Activated naive CD4-positive, alpha-beta T cell treated with anti-CD3 and anti-CD28 coated beads for 36 hours (primary cell): ENCODE measurements at regions not wholly inside any gene's neighbourhood (a gene's known extent, or its start where the extent isn't known, plus 50 kb on each side); places are given as distances from the start of the nearest gene placed in this dataset.

ENCODE experiments used
- CTCF ChIA-PET: fragments of 350-600 bp; sonication (Branson Sonifier 250); formaldehyde crosslinking; loops from one replicate; lab custom pipeline; 2021; ENCODE audit warnings: antibody characterized with exemption; lab: Charles Lee
- DNase-seq: peaks from one replicate; pipeline ENCODE4 v3.0.0-alpha.2; 2020
- H3K27ac Mint-ChIP-seq: one replicate; pipeline ENCODE4 v1.8.0; 2021; ENCODE audit warnings: mild to moderate bottlenecking, mixed read lengths
- H3K27me3 Mint-ChIP-seq: one replicate; pipeline ENCODE4 v1.8.0; 2021; ENCODE audit warnings: low read depth, mixed read lengths
- H3K36me3 Mint-ChIP-seq: one replicate; pipeline ENCODE4 v1.8.0; 2021; ENCODE audit warnings: low read depth, mixed read lengths
- H3K4me1 Mint-ChIP-seq: one replicate; pipeline ENCODE4 v1.8.0; 2021; ENCODE audit warnings: low read depth, mixed read lengths
- H3K4me3 Mint-ChIP-seq: one replicate; pipeline ENCODE4 v1.8.0; 2021; ENCODE audit warnings: mild to moderate bottlenecking, moderate library complexity, mixed read lengths
- H3K9me3 Mint-ChIP-seq: one replicate; pipeline ENCODE4 v1.8.0; 2021; ENCODE audit warnings: mixed read lengths
- intact Hi-C: fragments of 100-400 bp; cut with micrococcal nuclease; formaldehyde crosslinking; loops from one replicate; pipeline ENCODE4 v1.15.1; 2023

GRCh38 chr14:51574009-51574408 is 77.7 kb upstream of the FRMD6 start:
- no peak overlapping the region for H3K4me3 Mint-ChIP-seq
- H3K27ac Mint-ChIP-seq: no peak overlapping the region

GRCh38 chr14:51575349-51576116 is 76.2 kb upstream of the FRMD6 start:
- CTCF ChIA-PET: no interaction called here
- Mint-ChIP-seq H3K27me3 (peaks cover 17% of the 10 kb centered on the region), H3K9me3 (no peaks in the 10 kb centered on the region)

More at GRCh38 chr14:51574009-51574408, 77.7 kb upstream of the FRMD6 start:
- CTCF ChIA-PET: interaction anchor here (0.7 kb wide), 1 partner anchor 389 kb away, joined by 3 read pairs; no protein-coding TSS in a partner anchor
- H3K36me3 Mint-ChIP-seq: no peaks in the 10 kb centered on the region
- DNase-seq: no peak
- intact Hi-C loops: no loop called here
- H3K27me3 Mint-ChIP-seq: peaks cover 17% of the 10 kb centered on the region
- H3K9me3 Mint-ChIP-seq: no peaks in the 10 kb centered on the region
- H3K4me1 Mint-ChIP-seq: no peaks in the 10 kb centered on the region

GRCh38 chr14:51576117-51576430 is 75.6 kb upstream of the FRMD6 start:
- Mint-ChIP-seq H3K9me3 (no peaks in the 10 kb centered on the region), H3K27ac (no peak overlapping the region), H3K4me1 (no peaks in the 10 kb centered on the region), H3K27me3 (peaks cover 18% of the 10 kb centered on the region), H3K36me3 (no peaks in the 10 kb centered on the region), H3K4me3 (no peak overlapping the region)
- DNase-seq: no peak
- intact Hi-C loops: no loop called here
- CTCF ChIA-PET: no interaction called here

More at GRCh38 chr14:51575349-51576116, 76.2 kb upstream of the FRMD6 start:
- no peak overlapping the region for H3K4me3 Mint-ChIP-seq
- no peak overlapping the region for H3K27ac Mint-ChIP-seq
- H3K36me3 Mint-ChIP-seq: no peaks in the 10 kb centered on the region
- DNase-seq: no peak
- H3K4me1 Mint-ChIP-seq: no peaks in the 10 kb centered on the region
- intact Hi-C loops: no loop called here

- no peaks in the 10 kb centered on the region for H3K4me1 Mint-ChIP-seq
- H3K4me3 Mint-ChIP-seq: no peak overlapping the region
- no peak overlapping the region for H3K27ac Mint-ChIP-seq
- peaks cover 19% of the 10 kb centered on the region for H3K27me3 Mint-ChIP-seq
- DNase-seq: no peak
- CTCF ChIA-PET: interaction anchor here (0.6 kb wide), 2 partner anchors 402 to 926 kb away, joined by 3 read pairs; no protein-coding TSS in a partner anchor
- H3K9me3 Mint-ChIP-seq: no peaks in the 10 kb centered on the region
- H3K36me3 Mint-ChIP-seq: no peaks in the 10 kb centered on the region
- intact Hi-C loops: no loop called here
Measured at GRCh38 chr14:51576879-51577278, 74.8 kb upstream of the FRMD6 start.

- intact Hi-C loops: no loop called here
- no peak for DNase-seq
- Mint-ChIP-seq H3K9me3 (no peaks in the 10 kb centered on the region), H3K36me3 (no peaks in the 10 kb centered on the region), H3K27me3 (peaks cover 14% of the 10 kb centered on the region), H3K27ac (no peak overlapping the region), H3K4me3 (no peak overlapping the region), H3K4me1 (no peaks in the 10 kb centered on the region)
- CTCF ChIA-PET: no interaction called here
Measured at GRCh38 chr14:51578853-51579252, 72.9 kb upstream of the FRMD6 start.

GRCh38 chr14:51581017-51581881 is 70.5 kb upstream of the FRMD6 start:
- CTCF ChIA-PET: interaction anchor here (0.9 kb wide), 1 partner anchor 47 kb away, joined by 4 read pairs; no protein-coding TSS in a partner anchor

GRCh38 chr14:51582437-51582836 is 69.3 kb upstream of the FRMD6 start:
- H3K9me3 Mint-ChIP-seq: no peaks in the 10 kb centered on the region
- H3K27ac Mint-ChIP-seq: no peak overlapping the region
- CTCF ChIA-PET: interaction anchor here (0.6 kb wide), 1 partner anchor 79 kb away, joined by 3 read pairs; no protein-coding TSS in a partner anchor
- H3K27me3 Mint-ChIP-seq: peaks cover 2% of the 10 kb centered on the region
- H3K36me3 Mint-ChIP-seq: no peaks in the 10 kb centered on the region
- intact Hi-C loops: no loop called here
- DNase-seq: no peak
- no peak overlapping the region for H3K4me3 Mint-ChIP-seq
- H3K4me1 Mint-ChIP-seq: no peaks in the 10 kb centered on the region

More at GRCh38 chr14:51581017-51581881, 70.5 kb upstream of the FRMD6 start:
- DNase-seq: no peak
- H3K27me3 Mint-ChIP-seq: peaks cover 9% of the 10 kb centered on the region
- no peaks in the 10 kb centered on the region for H3K4me1 Mint-ChIP-seq
- H3K9me3 Mint-ChIP-seq: no peaks in the 10 kb centered on the region
- intact Hi-C loops: no loop called here
- H3K4me3 Mint-ChIP-seq: no peak overlapping the region
- H3K36me3 Mint-ChIP-seq: no peaks in the 10 kb centered on the region
- H3K27ac Mint-ChIP-seq: no peak overlapping the region

GRCh38 chr14:51585055-51585454 is 66.7 kb upstream of the FRMD6 start:
- H3K4me1 Mint-ChIP-seq: no peaks in the 10 kb centered on the region
- CTCF ChIA-PET: no interaction called here
- intact Hi-C loops: no loop called here
- DNase-seq: no peak
- H3K27ac Mint-ChIP-seq: no peak overlapping the region
- peaks cover 2% of the 10 kb centered on the region for H3K27me3 Mint-ChIP-seq
- H3K4me3 Mint-ChIP-seq: no peak overlapping the region
- H3K9me3 Mint-ChIP-seq: no peaks in the 10 kb centered on the region
- no peaks in the 10 kb centered on the region for H3K36me3 Mint-ChIP-seq

- CTCF ChIA-PET: no interaction called here
- intact Hi-C loops: no loop called here
- DNase-seq: no peak
Measured at GRCh38 chr14:51592836-51593235, 58.9 kb upstream of the FRMD6 start.

GRCh38 chr14:51593397-51593796 is 58.3 kb upstream of the FRMD6 start:
- intact Hi-C loops: no loop called here
- CTCF ChIA-PET: no interaction called here
- Mint-ChIP-seq H3K4me1 (peaks cover 6% of the 10 kb centered on the region), H3K9me3 (no peaks in the 10 kb centered on the region), H3K27me3 (no peaks in the 10 kb centered on the region), H3K36me3 (no peaks in the 10 kb centered on the region), H3K27ac (no peak overlapping the region), H3K4me3 (no peak overlapping the region)
- no peak for DNase-seq

More at GRCh38 chr14:51592836-51593235, 58.9 kb upstream of the FRMD6 start:
- Mint-ChIP-seq H3K9me3 (no peaks in the 10 kb centered on the region), H3K36me3 (no peaks in the 10 kb centered on the region), H3K4me1 (peaks cover 6% of the 10 kb centered on the region), H3K27ac (no peak overlapping the region), H3K4me3 (no peak overlapping the region), H3K27me3 (no peaks in the 10 kb centered on the region)

- DNase-seq: no peak
- intact Hi-C loops: no loop called here
- H3K27me3 Mint-ChIP-seq: peaks cover 8% of the 10 kb centered on the region
- H3K36me3 Mint-ChIP-seq: no peaks in the 10 kb centered on the region
- no peaks in the 10 kb centered on the region for H3K9me3 Mint-ChIP-seq
- CTCF ChIA-PET: no interaction called here
- H3K4me3 Mint-ChIP-seq: no peak overlapping the region
- H3K27ac Mint-ChIP-seq: no peak overlapping the region
- peaks cover 6% of the 10 kb centered on the region for H3K4me1 Mint-ChIP-seq
Measured at GRCh38 chr14:51595881-51596455, 55.7 kb upstream of the FRMD6 start.

- no peak overlapping the region for H3K27ac Mint-ChIP-seq
- H3K4me1 Mint-ChIP-seq: peaks cover 6% of the 10 kb centered on the region
- intact Hi-C loops: no loop called here
- CTCF ChIA-PET: no interaction called here
- peaks cover 8% of the 10 kb centered on the region for H3K27me3 Mint-ChIP-seq
- H3K36me3 Mint-ChIP-seq: no peaks in the 10 kb centered on the region
- no peak overlapping the region for H3K4me3 Mint-ChIP-seq
- DNase-seq: no peak
- H3K9me3 Mint-ChIP-seq: no peaks in the 10 kb centered on the region
Measured at GRCh38 chr14:51596488-51597117, 55.1 kb upstream of the FRMD6 start.
